Right hindlimb (tissue), 1 donor: ENCODE measurements at regions not wholly inside any gene's neighbourhood (a gene's known extent, or its start where the extent isn't known, plus 50 kb on each side); places are given as distances from the start of the nearest gene placed in this dataset.
A peak's percentile ranks its signal among the peaks of the same experiment; 100 is the strongest.
"Not testable (repeated sequence)": the region's sequence is repeated elsewhere in the genome, so short reads cannot be mapped to it uniquely, and the experiment has no call there.

Experiments used
- DNase-seq: peaks from one replicate; pipeline ENCODE4 v3.0.0-alpha.2; 2018

- no peak for DNase-seq
Measured at GRCh38 chr2:234590076-234590475, 93.2 kb upstream of the ARL4C start.

- DNase-seq, result no peak
Measured at GRCh38 chr2:234588054-234588430, 91.2 kb upstream of the ARL4C start.

- no peak for DNase-seq
Measured at GRCh38 chr2:234587341-234588053, 90.6 kb upstream of the ARL4C start.

GRCh38 chr2:234583331-234583730 lies 86.5 kb upstream of the ARL4C start:
- no peak for DNase-seq

GRCh38 chr2:234580686-234581085 lies 83.8 kb upstream of the ARL4C start:
- no peak for DNase-seq

GRCh38 chr2:234579231-234579962 lies 82.5 kb upstream of the ARL4C start:
- no peak for DNase-seq

- DNase-seq, result no peak
Measured at GRCh38 chr2:234578389-234578788, 81.5 kb upstream of the ARL4C start.

- no peak for DNase-seq
Measured at GRCh38 chr2:234577191-234577590, 80.3 kb upstream of the ARL4C start.

GRCh38 chr2:234571620-234572407 lies 74.9 kb upstream of the ARL4C start:
- DNase-seq, result no peak

GRCh38 chr2:234570476-234570875 lies 73.6 kb upstream of the ARL4C start:
- no peak for DNase-seq

GRCh38 chr2:234569776-234570430 lies 73.0 kb upstream of the ARL4C start:
- no peak for DNase-seq

- no peak for DNase-seq
Measured at GRCh38 chr2:234566622-234567021, 69.7 kb upstream of the ARL4C start.

GRCh38 chr2:234565842-234566619 lies 69.2 kb upstream of the ARL4C start:
- DNase-seq, result no peak

- DNase-seq, result no peak
Measured at GRCh38 chr2:234565201-234565600, 68.3 kb upstream of the ARL4C start.

- no peak for DNase-seq
Measured at GRCh38 chr2:234564699-234565098, 67.8 kb upstream of the ARL4C start.

- no peak for DNase-seq
Measured at GRCh38 chr2:234559609-234560008, 62.7 kb upstream of the ARL4C start.

GRCh38 chr2:234558642-234559041 lies 61.8 kb upstream of the ARL4C start:
- no peak for DNase-seq

- no peak for DNase-seq
Measured at GRCh38 chr2:234556848-234557573, 60.1 kb upstream of the ARL4C start.

GRCh38 chr2:234555616-234556249 lies 58.9 kb upstream of the ARL4C start:
- DNase-seq, result peak; percentile 44

- no peak for DNase-seq
Measured at GRCh38 chr2:234555161-234555560, 58.3 kb upstream of the ARL4C start.

GRCh38 chr2:234553223-234553622 lies 56.3 kb upstream of the ARL4C start:
- not testable (repeated sequence) for DNase-seq
